ENCODE measurements at regions not wholly inside any gene's neighbourhood (a gene's known extent, or its start where the extent isn't known, plus 50 kb on each side); places are given as distances from the start of the nearest gene placed in this dataset.

- no peak overlapping the region for H4K5ac ChIP-seq (ENCODE audit: insufficient read length, low read depth, low read length)
- H2BK20ac ChIP-seq (ENCODE audit: low read length) = no peak overlapping the region
- no peak overlapping the region for H4K91ac ChIP-seq (replicated peaks; ENCODE audit: insufficient read length, low read length)
- no peaks in the 10 kb centered on the region for H3K9me3 ChIP-seq (ENCODE audit: insufficient read depth in 2 of 2, low read depth in 1 of 2, low read length in 1 of 2)
- 65% methylated on average over 4 of the region's 4 CpGs; no CpG with 5 or more reads in 1 of the 2 experiments for WGBS, 2 experiments (ENCODE audit: extremely low coverage in 1 of 2, insufficient coverage in 1 of 2, insufficient read length in 1 of 2, insufficient replicate concordance in 2 of 2, low coverage in 1 of 2, low lambda C conversion rate in 2 of 2, missing lambda C conversion rate in 1 of 2)
- no peak for DNase-seq (ENCODE audit: low read depth in 1 of 2, low spot score in 2 of 2)
- no peak overlapping the region for H3K56ac ChIP-seq (replicated peaks; ENCODE audit: insufficient read length, low read depth, low read length)
- ChIA-PET POLR2A (ENCODE audit: partially characterized antibody) (no interaction called here), CTCF (ENCODE audit: partially characterized antibody) (interaction anchor here (0.6 to 1.6 kb wide), 4 partner anchors 10 to 225 kb away, joined by 3 to 8 read pairs (median 3); no protein-coding TSS in a partner anchor)
- H3K27ac ChIP-seq (ENCODE audit: low read depth, low read length) = no peak overlapping the region
- H4K8ac ChIP-seq (ENCODE audit: extremely low read depth, insufficient read depth, low read length) = no peak overlapping the region
- H2BK5ac ChIP-seq (ENCODE audit: low read depth, low read length) = no peak overlapping the region
- no peaks in the 10 kb centered on the region for H3K79me1 ChIP-seq (ENCODE audit: low read depth, low read length)
- H4K20me1 ChIP-seq (replicated peaks in 1 of 2; ENCODE audit: control insufficient read depth in 1 of 2, insufficient read depth in 2 of 2, low read length in 2 of 2) = no peaks in the 10 kb centered on the region
- no peaks in the 10 kb centered on the region for H3K27me3 ChIP-seq (replicated peaks in 1 of 4; ENCODE audit: control insufficient read depth in 3 of 4, extremely low read depth in 1 of 4, insufficient read depth in 3 of 4, low read length in 3 of 4)
- no peak for FAIRE-seq
- H3K14ac ChIP-seq (ENCODE audit: insufficient read length) = no peak overlapping the region
- no peaks in the 10 kb centered on the region for H3K23me2 ChIP-seq (ENCODE audit: low read depth, low read length)
- no peak overlapping the region for H2BK12ac ChIP-seq (ENCODE audit: low read depth, low read length)
- no peak overlapping the region for H3K4ac ChIP-seq (replicated peaks; ENCODE audit: insufficient read length, low read depth, low read length)
- no peak overlapping the region for H2BK120ac ChIP-seq (replicated peaks; ENCODE audit: low read depth, low read length)
- no peak for TF ChIP-seq EGR1 (IDR thresholded peaks at IDR 0.05; ENCODE audit: borderline replicate concordance, low read depth, low read length)
- no peaks in the 10 kb centered on the region for H3K36me3 ChIP-seq (ENCODE audit: control insufficient read depth in 2 of 4, insufficient read depth in 4 of 4, low read length in 3 of 4)
- no peak overlapping the region for H3K9ac ChIP-seq (replicated peaks in 1 of 4; ENCODE audit: extremely low read depth in 1 of 4, low read depth in 3 of 4, low read length in 3 of 4)
- no peak overlapping the region for H2AFZ ChIP-seq (ENCODE audit: low read length)
- H3K4me1 ChIP-seq (replicated peaks in 1 of 4; ENCODE audit: control insufficient read depth in 3 of 4, insufficient read depth in 4 of 4, low read length in 3 of 4) = no peaks in the 10 kb centered on the region
- no peak overlapping the region for H3K4me3 ChIP-seq (ENCODE audit: extremely low read depth in 1 of 4, insufficient read depth in 2 of 4, low read depth in 3 of 4, low read length in 4 of 4)
- no peak overlapping the region for H2BK15ac ChIP-seq (ENCODE audit: low read length)
- no peaks in the 10 kb centered on the region for H3K79me2 ChIP-seq (ENCODE audit: control insufficient read depth in 1 of 2, insufficient read depth in 2 of 2, low read length in 2 of 2)
- no peak overlapping the region for H2AK5ac ChIP-seq (ENCODE audit: low read depth, low read length)
- no peak overlapping the region for H3K23ac ChIP-seq (ENCODE audit: insufficient read length)
- no peak overlapping the region for H3K4me2 ChIP-seq (ENCODE audit: insufficient read depth in 1 of 2, low read depth in 2 of 2, low read length in 2 of 2)
- H3K18ac ChIP-seq (ENCODE audit: extremely low read depth, low read length) = no peak overlapping the region
Measured at GRCh38 chr2:158894572-158894971, 73.9 kb upstream of the TANC1 start.
